Endothelial cell of umbilical vein (primary cell): ENCODE measurements at regions not wholly inside any gene's neighbourhood (a gene's known extent, or its start where the extent isn't known, plus 50 kb on each side); places are given as distances from the start of the nearest gene placed in this dataset.

Source experiments
- BruUV-seq: library from RNA; stranded (reverse); fragments of 400-500 nt; replicated peaks from 2 replicates; lab custom pipeline; 2021; lab: Mats Ljungman, UMichigan
- CTCF ChIA-PET: fragments of 300-600, 350-600 bp; sonication (Branson Sonifier 250); formaldehyde crosslinking; loops from one replicate; lab custom pipeline; 2021; ENCODE audit warnings: antibody characterized with exemption, inconsistent platforms; lab: Charles Lee
- POLR2A ChIA-PET: fragments of 300-600, 350-600 bp; sonication (Branson Sonifier 250); formaldehyde crosslinking; loops from one replicate; lab custom pipeline; 2021; ENCODE audit warnings: antibody characterized with exemption, inconsistent platforms; lab: Charles Lee
- DNase-seq: peaks from one replicate; pipeline ENCODE4 v3.0.0-alpha.2; 2011; ENCODE audit warnings: low read depth, low spot score
- FAIRE-seq: peaks from 2 replicates; lab custom pipeline; 2011; peaks lifted over from hg19 to GRCh38; lab: Jason Lieb, UNC
- H2AFZ ChIP-seq: 2 replicates; pipeline ENCODE4 v1.6.0; 2012; ENCODE audit warnings: low read depth, low read length, control low read depth, inconsistent platforms
- H3K27ac ChIP-seq: 2 replicates; pipeline ENCODE4 v1.5.1; 2011; ENCODE audit warnings: low read depth, mild to moderate bottlenecking, control low read depth, low read length, moderate library complexity; ENCODE audit not compliant: insufficient read depth
- H3K27me3 ChIP-seq, 2 experiments: 2 replicates each; pipeline versions ENCODE4 v1.6.0 to v1.6.1; 2011; ENCODE audit warnings: low read length in 2 of 2, mixed read lengths in 1 of 2; ENCODE audit not compliant: control insufficient read depth in 2 of 2, insufficient read depth in 2 of 2
- H3K36me3 ChIP-seq, 2 experiments: 2 replicates in 1 of 2; 3 replicates in 1 of 2; pipeline ENCODE4 v1.5.1; 2011; ENCODE audit warnings: low read length in 2 of 2, mild to moderate bottlenecking in 1 of 2, moderate library complexity in 1 of 2; ENCODE audit not compliant: control insufficient read depth in 2 of 2, insufficient read depth in 2 of 2; ENCODE audit errors: extremely low read depth in 1 of 2
- H3K4me1 ChIP-seq: 3 replicates; pipeline ENCODE4 v1.5.1; 2011; ENCODE audit warnings: mild to moderate bottlenecking, low read length; ENCODE audit not compliant: control insufficient read depth, insufficient read depth; ENCODE audit errors: extremely low read depth
- H3K4me2 ChIP-seq: 2 replicates; pipeline ENCODE4 v1.6.1; 2011; ENCODE audit warnings: low read length, control low read depth, mixed read lengths; ENCODE audit not compliant: insufficient read depth
- H3K4me3 ChIP-seq, 3 experiments: fragments of 200-600 bp in 1 of 3; sonication (generic), shearing (Covaris generic) in 1 of 3; replicated peaks in 1 of 3; 2 replicates each; pipeline ENCODE4 v1.5.1; 2011 to 2016; ENCODE audit warnings: control low read depth in 3 of 3, low read length in 3 of 3, mild to moderate bottlenecking in 2 of 3, inconsistent platforms in 1 of 3, low read depth in 1 of 3, moderate library complexity in 1 of 3; ENCODE audit not compliant: insufficient read depth in 1 of 3
- H3K79me2 ChIP-seq: 2 replicates; pipeline ENCODE4 v1.6.0; 2012; ENCODE audit warnings: low read length, inconsistent platforms; ENCODE audit not compliant: control insufficient read depth, insufficient read depth
- H3K9ac ChIP-seq: replicated peaks from 2 replicates; pipeline ENCODE3; 2011; ENCODE audit warnings: low read length, control low read depth; ENCODE audit not compliant: insufficient read depth; ENCODE audit errors: extremely low read depth
- H3K9me1 ChIP-seq: replicated peaks from 3 replicates; pipeline ENCODE4 v1.6.0; 2011; ENCODE audit warnings: mild to moderate bottlenecking, low read length; ENCODE audit not compliant: control insufficient read depth, insufficient read depth; ENCODE audit errors: extremely low read depth
- H3K9me3 ChIP-seq: replicated peaks from 2 replicates; pipeline ENCODE4 v1.5.1; 2012; ENCODE audit warnings: low read length, inconsistent platforms; ENCODE audit not compliant: control insufficient read depth, insufficient read depth
- H4K20me1 ChIP-seq: replicated peaks from 2 replicates; pipeline ENCODE3; 2011; ENCODE audit warnings: mild to moderate bottlenecking, low read length; ENCODE audit not compliant: control insufficient read depth, insufficient read depth; ENCODE audit errors: extremely low read depth
- EZH2 ChIP-seq: IDR thresholded peaks from 2 replicates; pipeline ENCODE4 v1.6.1; 2012; ENCODE audit warnings: borderline replicate concordance, low read depth, mild to moderate bottlenecking, moderate library complexity, low read length, inconsistent platforms; ENCODE audit not compliant: severe bottlenecking
- FOS ChIP-seq: IDR thresholded peaks from 2 replicates; pipeline ENCODE4 v1.6.1; 2011; ENCODE audit warnings: mild to moderate bottlenecking, low read length, moderate library complexity, borderline replicate concordance; ENCODE audit not compliant: insufficient read depth
- GATA2 ChIP-seq: IDR thresholded peaks from 2 replicates; pipeline ENCODE4 v1.7.0; 2011; ENCODE audit warnings: low read depth, mild to moderate bottlenecking, moderate library complexity, mixed read lengths, low read length; ENCODE audit not compliant: insufficient read length, insufficient read depth
- JUN ChIP-seq: IDR thresholded peaks from 2 replicates; pipeline ENCODE4 v1.6.1; 2011; ENCODE audit warnings: borderline replicate concordance, low read depth; ENCODE audit not compliant: insufficient read length, insufficient read depth
- MYC ChIP-seq: IDR thresholded peaks from one replicate; pipeline ENCODE4 v1.6.1; 2011; ENCODE audit warnings: mild to moderate bottlenecking, low read depth, low read length
- POLR2A ChIP-seq: IDR thresholded peaks from 2 replicates; pipeline ENCODE4 v1.6.1; 2012; ENCODE audit warnings: low read depth, mild to moderate bottlenecking, control low read depth, low read length
- POLR2AphosphoS5 ChIP-seq: IDR thresholded peaks from 2 replicates; pipeline ENCODE4 v1.6.1; 2012; ENCODE audit warnings: low read depth, mild to moderate bottlenecking, control low read depth, low read length, moderate library complexity; ENCODE audit not compliant: insufficient read depth
- dilution Hi-C: fragments of 300-500 bp; cut with MboI; formaldehyde crosslinking; loops from one replicate; pipeline ENCODE4 v1.15.0; 2019; ENCODE audit warnings: low sequenced_read_pairs; ENCODE audit not compliant: extremely low pct_ligation_motif_present
- intact Hi-C: fragments of 100-400 bp; cut with micrococcal nuclease; formaldehyde crosslinking; loops from one replicate; pipeline ENCODE4 v1.10.0; 2022
- TF ChIP-seq, protein P1 (sequence below): IDR thresholded peaks from 2 replicates; pipeline ENCODE4 v1.6.1; 2011; ENCODE audit not compliant: insufficient read depth, insufficient read length
- TF ChIP-seq, protein P2 (sequence below), 2 donors: IDR thresholded peaks; 1 replicate in 1 of 2; 2 replicates in 1 of 2; pipeline ENCODE4 v1.5.1; 2011; ENCODE audit warnings: low read length in 2 of 2, mild to moderate bottlenecking in 2 of 2, moderate library complexity in 2 of 2, control low read depth in 1 of 2, inconsistent platforms in 1 of 2, low read depth in 1 of 2; ENCODE audit not compliant: insufficient read depth in 1 of 2; ENCODE audit errors: extremely low read depth in 1 of 2

DNA sequence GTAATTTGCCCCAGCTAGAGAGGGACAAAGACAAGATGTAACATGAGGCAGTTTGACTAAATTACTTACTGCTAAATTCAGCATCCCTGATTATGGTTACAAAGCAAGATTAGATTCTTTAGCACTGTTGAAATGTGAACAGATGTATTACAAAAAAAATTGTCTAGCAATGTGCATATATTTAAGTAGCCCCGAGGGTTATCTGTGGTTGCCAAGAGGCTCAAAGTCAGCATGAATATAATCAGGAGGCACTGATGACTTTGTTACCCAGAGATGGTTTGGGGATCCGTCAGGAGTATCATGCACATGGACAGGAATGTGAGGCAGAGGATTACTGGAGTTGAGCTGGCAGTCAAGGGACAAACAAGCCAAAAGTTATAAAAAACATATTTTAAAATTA, 356.9 kb upstream of the CCDC196 start:
- no TSS peak for BruUV-seq
- FAIRE-seq: no peak
- H3K27ac ChIP-seq: no peak overlapping the region

More for the DNA sequence above, 356.9 kb upstream of the CCDC196 start:
- no peak overlapping the region for H3K4me3 ChIP-seq
- no peak for DNase-seq
- H2AFZ ChIP-seq: no peak overlapping the region
- H3K79me2 ChIP-seq: no peaks in the 10 kb centered on the region
- no peaks in the 10 kb centered on the region for H3K27me3 ChIP-seq
- no peaks in the 10 kb centered on the region for H3K4me1 ChIP-seq
- ChIA-PET POLR2A (no interaction called here), CTCF (no interaction called here)
- dilution Hi-C loops (no loop called here), intact Hi-C loops (no loop called here)
- no peaks in the 10 kb centered on the region for H3K9me3 ChIP-seq
- no peaks in the 10 kb centered on the region for H3K36me3 ChIP-seq
- H3K9ac ChIP-seq: no peak overlapping the region
- no peaks in the 10 kb centered on the region for H3K9me1 ChIP-seq
- H3K4me2 ChIP-seq: no peak overlapping the region
- no peaks in the 10 kb centered on the region for H4K20me1 ChIP-seq
- TF ChIP-seq POLR2A (no peak), FOS (no peak), MYC (no peak), GATA2 (no peak), EZH2 (no peak), POLR2AphosphoS5 (no peak), JUN (no peak)
- TF ChIP-seq, protein P1, sequence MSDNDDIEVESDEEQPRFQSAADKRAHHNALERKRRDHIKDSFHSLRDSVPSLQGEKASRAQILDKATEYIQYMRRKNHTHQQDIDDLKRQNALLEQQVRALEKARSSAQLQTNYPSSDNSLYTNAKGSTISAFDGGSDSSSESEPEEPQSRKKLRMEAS: no peak
- TF ChIP-seq, protein P2, sequence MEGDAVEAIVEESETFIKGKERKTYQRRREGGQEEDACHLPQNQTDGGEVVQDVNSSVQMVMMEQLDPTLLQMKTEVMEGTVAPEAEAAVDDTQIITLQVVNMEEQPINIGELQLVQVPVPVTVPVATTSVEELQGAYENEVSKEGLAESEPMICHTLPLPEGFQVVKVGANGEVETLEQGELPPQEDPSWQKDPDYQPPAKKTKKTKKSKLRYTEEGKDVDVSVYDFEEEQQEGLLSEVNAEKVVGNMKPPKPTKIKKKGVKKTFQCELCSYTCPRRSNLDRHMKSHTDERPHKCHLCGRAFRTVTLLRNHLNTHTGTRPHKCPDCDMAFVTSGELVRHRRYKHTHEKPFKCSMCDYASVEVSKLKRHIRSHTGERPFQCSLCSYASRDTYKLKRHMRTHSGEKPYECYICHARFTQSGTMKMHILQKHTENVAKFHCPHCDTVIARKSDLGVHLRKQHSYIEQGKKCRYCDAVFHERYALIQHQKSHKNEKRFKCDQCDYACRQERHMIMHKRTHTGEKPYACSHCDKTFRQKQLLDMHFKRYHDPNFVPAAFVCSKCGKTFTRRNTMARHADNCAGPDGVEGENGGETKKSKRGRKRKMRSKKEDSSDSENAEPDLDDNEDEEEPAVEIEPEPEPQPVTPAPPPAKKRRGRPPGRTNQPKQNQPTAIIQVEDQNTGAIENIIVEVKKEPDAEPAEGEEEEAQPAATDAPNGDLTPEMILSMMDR (IDR thresholded peaks at IDR 0.05; ENCODE audit: extremely low read depth in 1 of 2, insufficient read depth in 1 of 2, low read depth in 1 of 2, low read length in 2 of 2): no peak
